SJCRH30 (cell line): ENCODE measurements at regions not wholly inside any gene's neighbourhood (a gene's known extent, or its start where the extent isn't known, plus 50 kb on each side); places are given as distances from the start of the nearest gene placed in this dataset.

Source experiments
- DNase-seq, 2 experiments: peaks; one replicate each; pipeline ENCODE4 v3.0.0-alpha.2; 2015 to 2020
- H3K27ac ChIP-seq: fragments of 250-450 bp; sonication (Bioruptor Pico); 2 replicates; pipeline ENCODE4 v1.5.1; 2020; ENCODE audit warnings: mild to moderate bottlenecking, moderate library complexity
- H3K27me3 ChIP-seq: fragments of 250-450 bp; sonication (Bioruptor Pico); 2 replicates; pipeline ENCODE4 v1.5.1; 2020; ENCODE audit warnings: mild to moderate bottlenecking, moderate library complexity
- H3K36me3 ChIP-seq: fragments of 250-450 bp; sonication (Bioruptor Pico); 2 replicates; pipeline ENCODE4 v1.5.1; 2020; ENCODE audit warnings: mild to moderate bottlenecking, moderate library complexity
- H3K4me1 ChIP-seq: fragments of 250-450 bp; sonication (Bioruptor Pico); 2 replicates; pipeline ENCODE4 v1.5.1; 2020; ENCODE audit warnings: mild to moderate bottlenecking, moderate library complexity
- H3K4me3 ChIP-seq: fragments of 250-450 bp; sonication (Bioruptor Pico); 2 replicates; pipeline ENCODE4 v1.5.1; 2020; ENCODE audit warnings: mild to moderate bottlenecking, moderate library complexity
- H3K9me3 ChIP-seq: fragments of 250-450 bp; sonication (Bioruptor Pico); replicated peaks from 2 replicates; pipeline ENCODE4 v1.5.1; 2020; ENCODE audit warnings: mild to moderate bottlenecking, moderate library complexity

GRCh38 chr10:62453274-62453673 lies 79.1 kb downstream of the ZNF365 start:
- H3K27ac ChIP-seq: no peak overlapping the region
- peaks cover 34% of the 10 kb centered on the region for H3K4me1 ChIP-seq
- H3K36me3 ChIP-seq: no peaks in the 10 kb centered on the region
- DNase-seq: no peak
- H3K27me3 ChIP-seq: no peaks in the 10 kb centered on the region
- H3K4me3 ChIP-seq: no peak overlapping the region
- H3K9me3 ChIP-seq: no peaks in the 10 kb centered on the region

- Histone ChIP-seq H3K4me3 (no peak overlapping the region), H3K9me3 (no peaks in the 10 kb centered on the region), H3K27ac (peak overlapping the region; percentile 97), H3K27me3 (no peaks in the 10 kb centered on the region), H3K36me3 (no peaks in the 10 kb centered on the region), H3K4me1 (peaks cover 44% of the 10 kb centered on the region)
- peak; percentile 64 to 74 for DNase-seq
Measured at GRCh38 chr10:62454687-62455397, 80.7 kb downstream of the ZNF365 start.

- Histone ChIP-seq H3K27ac (peak overlapping the region; percentile 97), H3K4me3 (no peak overlapping the region), H3K4me1 (peaks cover 44% of the 10 kb centered on the region), H3K27me3 (no peaks in the 10 kb centered on the region), H3K9me3 (no peaks in the 10 kb centered on the region), H3K36me3 (no peaks in the 10 kb centered on the region)
- DNase-seq: peak; percentile 85 to 92
Measured at GRCh38 chr10:62456611-62457101, 82.5 kb downstream of the ZNF365 start.

- no peaks in the 10 kb centered on the region for H3K27me3 ChIP-seq
- no peak for DNase-seq
- H3K4me1 ChIP-seq: peaks cover 44% of the 10 kb centered on the region
- H3K4me3 ChIP-seq: no peak overlapping the region
- no peaks in the 10 kb centered on the region for H3K9me3 ChIP-seq
- no peaks in the 10 kb centered on the region for H3K36me3 ChIP-seq
- H3K27ac ChIP-seq: peak overlapping the region; percentile 97
Measured at GRCh38 chr10:62457196-62457595, 83.0 kb downstream of the ZNF365 start.

GRCh38 chr10:62457598-62457997 lies 83.4 kb downstream of the ZNF365 start:
- Histone ChIP-seq H3K9me3 (no peaks in the 10 kb centered on the region), H3K36me3 (no peaks in the 10 kb centered on the region), H3K27me3 (no peaks in the 10 kb centered on the region), H3K27ac (peak overlapping the region; percentile 97), H3K4me1 (peaks cover 44% of the 10 kb centered on the region), H3K4me3 (no peak overlapping the region)
- DNase-seq: peak in 1 of 2 experiments; percentile 24

GRCh38 chr10:62459072-62459471 lies 84.9 kb downstream of the ZNF365 start:
- Histone ChIP-seq H3K36me3 (no peaks in the 10 kb centered on the region), H3K27ac (no peak overlapping the region), H3K27me3 (no peaks in the 10 kb centered on the region), H3K4me1 (peaks cover 44% of the 10 kb centered on the region), H3K9me3 (no peaks in the 10 kb centered on the region), H3K4me3 (no peak overlapping the region)
- DNase-seq: no peak

GRCh38 chr10:62459500-62459899 lies 85.3 kb downstream of the ZNF365 start:
- no peak for DNase-seq
- Histone ChIP-seq H3K27ac (no peak overlapping the region), H3K4me1 (peaks cover 44% of the 10 kb centered on the region), H3K27me3 (no peaks in the 10 kb centered on the region), H3K36me3 (no peaks in the 10 kb centered on the region), H3K9me3 (no peaks in the 10 kb centered on the region), H3K4me3 (no peak overlapping the region)

- no peak for DNase-seq
- Histone ChIP-seq H3K4me1 (peaks cover 35% of the 10 kb centered on the region), H3K36me3 (no peaks in the 10 kb centered on the region), H3K27me3 (no peaks in the 10 kb centered on the region), H3K27ac (no peak overlapping the region), H3K9me3 (no peaks in the 10 kb centered on the region), H3K4me3 (no peak overlapping the region)
Measured at GRCh38 chr10:62460393-62460792, 86.2 kb downstream of the ZNF365 start.

- no peaks in the 10 kb centered on the region for H3K36me3 ChIP-seq
Measured at GRCh38 chr10:62461120-62461519, 87.0 kb downstream of the ZNF365 start.

GRCh38 chr10:62462461-62462860 lies 88.3 kb downstream of the ZNF365 start:
- DNase-seq: no peak
- H3K27ac ChIP-seq: no peak overlapping the region
- H3K4me3 ChIP-seq: no peak overlapping the region
- H3K4me1 ChIP-seq: peaks cover 19% of the 10 kb centered on the region
- H3K36me3 ChIP-seq: no peaks in the 10 kb centered on the region
- H3K9me3 ChIP-seq: no peaks in the 10 kb centered on the region
- H3K27me3 ChIP-seq: no peaks in the 10 kb centered on the region

More at GRCh38 chr10:62461120-62461519, 87.0 kb downstream of the ZNF365 start:
- DNase-seq: peak in 1 of 2 experiments; percentile 35
- no peak overlapping the region for H3K27ac ChIP-seq
- no peak overlapping the region for H3K4me3 ChIP-seq
- H3K4me1 ChIP-seq: peaks cover 29% of the 10 kb centered on the region
- no peaks in the 10 kb centered on the region for H3K27me3 ChIP-seq
- no peaks in the 10 kb centered on the region for H3K9me3 ChIP-seq

- no peak overlapping the region for H3K4me3 ChIP-seq
- H3K27me3 ChIP-seq: no peaks in the 10 kb centered on the region
- DNase-seq: no peak
- no peaks in the 10 kb centered on the region for H3K9me3 ChIP-seq
- H3K36me3 ChIP-seq: no peaks in the 10 kb centered on the region
- H3K4me1 ChIP-seq: peaks cover 10% of the 10 kb centered on the region
- no peak overlapping the region for H3K27ac ChIP-seq
Measured at GRCh38 chr10:62463364-62463763, 89.2 kb downstream of the ZNF365 start.

- Histone ChIP-seq H3K4me1 (0 out of 2 replicates have a peak, but pooled peaks cover under 1% of the 10 kb centered on the region), H3K36me3 (no peaks in the 10 kb centered on the region), H3K9me3 (no peaks in the 10 kb centered on the region), H3K4me3 (no peak overlapping the region), H3K27me3 (no peaks in the 10 kb centered on the region), H3K27ac (no peak overlapping the region)
- DNase-seq: no peak
Measured at GRCh38 chr10:62464308-62464707, 90.1 kb downstream of the ZNF365 start.

GRCh38 chr10:62466590-62466989 lies 92.4 kb downstream of the ZNF365 start:
- Histone ChIP-seq H3K27ac (no peak overlapping the region), H3K36me3 (no peaks in the 10 kb centered on the region), H3K9me3 (no peaks in the 10 kb centered on the region), H3K4me3 (no peak overlapping the region), H3K27me3 (no peaks in the 10 kb centered on the region), H3K4me1 (no peaks in the 10 kb centered on the region)
- no peak for DNase-seq

GRCh38 chr10:62467527-62467926 lies 93.4 kb downstream of the ZNF365 start:
- H3K4me1 ChIP-seq: no peaks in the 10 kb centered on the region
- H3K4me3 ChIP-seq: no peak overlapping the region
- no peak for DNase-seq
- no peak overlapping the region for H3K27ac ChIP-seq
- no peaks in the 10 kb centered on the region for H3K9me3 ChIP-seq
- H3K36me3 ChIP-seq: no peaks in the 10 kb centered on the region
- H3K27me3 ChIP-seq: no peaks in the 10 kb centered on the region

GRCh38 chr10:62471711-62472110 lies 97.5 kb downstream of the ZNF365 start:
- Histone ChIP-seq H3K4me1 (no peaks in the 10 kb centered on the region), H3K27me3 (no peaks in the 10 kb centered on the region), H3K9me3 (no peaks in the 10 kb centered on the region), H3K36me3 (no peaks in the 10 kb centered on the region), H3K27ac (no peak overlapping the region), H3K4me3 (no peak overlapping the region)
- no peak for DNase-seq

GRCh38 chr10:62473241-62473640 lies 99.1 kb downstream of the ZNF365 start:
- Histone ChIP-seq H3K27ac (no peak overlapping the region), H3K4me3 (no peak overlapping the region), H3K4me1 (no peaks in the 10 kb centered on the region), H3K9me3 (no peaks in the 10 kb centered on the region), H3K36me3 (no peaks in the 10 kb centered on the region), H3K27me3 (no peaks in the 10 kb centered on the region)
- no peak for DNase-seq
